ENCODE measurements at regions not wholly inside any gene's neighbourhood (a gene's known extent, or its start where the extent isn't known, plus 50 kb on each side); places are given as distances from the start of the nearest gene placed in this dataset.

DNA sequence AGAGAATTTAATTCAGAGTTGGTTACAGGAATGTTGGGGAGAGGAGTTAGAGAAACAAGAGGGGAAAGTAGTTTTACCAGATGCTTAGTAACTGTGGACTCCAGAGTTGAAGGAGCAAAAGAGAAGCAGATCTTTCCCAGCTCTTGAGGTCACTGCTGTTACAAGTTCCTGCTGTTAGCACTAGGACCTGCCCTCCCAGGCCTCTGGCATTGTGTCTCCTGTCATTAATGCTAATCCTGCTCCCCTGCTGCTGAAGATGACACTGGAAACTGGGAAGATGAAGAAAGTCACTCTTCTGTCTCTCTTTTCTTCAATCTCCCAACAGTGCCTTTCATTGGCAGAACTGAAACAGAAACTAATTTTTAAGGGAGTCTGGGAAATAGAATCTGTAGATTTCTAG is 845.6 kb downstream of the ADGRL2 start:
- peak in 1 of 3 donors; percentile 4 for DNase-seq (ENCODE audit: low read depth in 2 of 3, low spot score in 2 of 3)

DNA sequence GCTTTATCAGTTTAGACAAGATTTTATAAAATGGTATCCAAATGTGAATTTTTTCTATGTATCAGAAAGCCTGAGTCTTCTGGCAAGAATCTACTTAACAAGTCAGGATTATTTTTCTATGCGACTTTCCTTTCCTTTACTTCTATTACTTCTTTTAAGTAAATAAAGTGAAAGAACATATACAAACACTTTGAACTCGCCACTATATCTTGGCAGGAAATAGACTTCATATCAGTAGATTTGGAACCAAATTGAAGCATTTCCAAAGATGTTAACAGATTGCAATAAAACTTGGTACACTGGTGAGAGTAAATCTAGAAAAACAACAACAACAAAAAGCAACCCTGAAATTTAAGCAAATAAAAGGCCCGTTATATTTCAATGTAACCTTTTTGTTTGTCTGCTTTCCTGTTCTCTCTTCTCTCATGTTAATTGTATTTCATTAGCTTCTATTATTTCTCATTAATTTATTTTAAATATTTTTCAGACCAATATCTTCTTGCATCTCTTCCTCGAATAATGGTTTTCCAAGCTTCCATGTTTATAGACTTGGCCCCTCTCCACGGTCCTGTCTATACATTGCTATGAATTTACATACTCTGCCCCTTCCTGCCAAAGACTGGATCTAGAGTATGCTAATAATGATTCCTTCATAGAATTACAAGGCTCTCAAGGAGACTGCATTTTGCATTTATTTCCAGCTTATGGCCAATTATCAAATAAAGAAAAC is 843.6 kb downstream of the ADGRL2 start:
- no peak for DNase-seq (ENCODE audit: low read depth in 2 of 3, low spot score in 2 of 3)

- no peak for DNase-seq (ENCODE audit: low read depth in 2 of 3, low spot score in 2 of 3)
These were observed 839.6 kb downstream of the ADGRL2 start for GRCh38 chr1:82640352-82640751.

- DNase-seq (ENCODE audit: low read depth in 2 of 3, low spot score in 2 of 3) = no peak
These were observed 833.5 kb downstream of the ADGRL2 start for GRCh38 chr1:82634266-82634665.

DNA sequence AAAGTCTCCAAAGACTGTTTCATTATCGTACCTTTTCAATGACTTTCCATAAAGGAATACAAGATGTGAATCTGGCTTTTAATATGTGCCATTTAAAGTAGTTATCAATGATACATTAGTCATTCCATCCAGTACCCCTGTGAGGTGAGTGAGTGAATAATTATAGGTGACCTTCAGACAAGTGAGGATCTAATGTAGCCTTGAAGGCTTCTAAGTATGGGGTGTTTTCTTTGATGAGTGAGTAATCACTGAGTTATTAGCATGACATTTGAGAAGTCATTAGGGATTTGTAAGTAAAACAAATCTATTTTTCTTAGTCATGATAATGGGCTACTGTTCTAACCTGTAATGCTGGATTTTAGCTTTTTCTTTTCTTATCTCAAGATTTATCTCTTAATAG is 831.4 kb downstream of the ADGRL2 start:
- DNase-seq (ENCODE audit: low read depth in 2 of 3, low spot score in 2 of 3) = no peak

- DNase-seq (ENCODE audit: low read depth in 2 of 3, low spot score in 2 of 3) = no peak
These were observed 828.2 kb downstream of the ADGRL2 start for GRCh38 chr1:82628887-82629286.

DNA sequence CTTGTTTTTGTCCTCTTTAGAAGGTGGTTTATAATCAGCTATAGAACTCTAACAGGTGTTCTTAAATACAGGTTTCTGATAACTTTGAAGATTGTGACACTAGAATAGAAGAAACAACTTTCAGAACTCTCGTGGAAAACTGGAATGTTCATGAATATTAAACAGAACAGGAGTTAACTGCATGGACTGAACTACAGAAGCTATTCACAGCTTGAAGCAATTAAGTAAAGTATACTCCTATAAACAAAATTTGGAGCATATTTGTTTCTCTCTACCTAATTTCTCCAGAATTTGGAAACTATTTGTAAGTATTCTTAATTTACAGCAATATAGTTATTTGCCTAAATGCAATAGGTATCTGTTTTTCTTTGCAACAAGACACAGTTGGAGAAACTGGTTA is 824.8 kb downstream of the ADGRL2 start:
- DNase-seq (ENCODE audit: low read depth in 2 of 3, low spot score in 2 of 3) = peak in 2 of 3 donors; percentile 15 to 35

- no peak for DNase-seq (ENCODE audit: low read depth in 2 of 3, low spot score in 2 of 3)
These were observed 820.3 kb downstream of the ADGRL2 start for GRCh38 chr1:82621076-82621475.

DNA sequence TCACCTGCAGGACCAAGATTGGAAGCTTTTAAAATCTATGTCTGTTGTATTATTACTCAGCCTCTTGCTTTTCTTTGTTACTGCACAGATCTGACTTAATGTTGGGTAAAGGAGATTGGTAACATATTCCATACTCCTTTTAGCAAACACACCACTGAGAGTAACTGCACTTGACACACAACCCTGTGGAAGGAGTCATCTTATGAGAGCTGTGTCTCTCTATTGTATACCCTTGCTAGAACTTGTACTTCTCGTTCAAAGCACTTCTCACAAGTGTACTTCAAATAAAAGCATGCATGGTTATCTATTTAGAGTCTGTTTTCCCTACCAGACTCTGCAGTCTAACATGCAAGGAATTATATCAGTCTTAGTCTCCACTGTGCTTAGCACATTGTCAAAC is 813.4 kb downstream of the ADGRL2 start:
- no peak for DNase-seq (ENCODE audit: low read depth in 2 of 3, low spot score in 2 of 3)

DNA sequence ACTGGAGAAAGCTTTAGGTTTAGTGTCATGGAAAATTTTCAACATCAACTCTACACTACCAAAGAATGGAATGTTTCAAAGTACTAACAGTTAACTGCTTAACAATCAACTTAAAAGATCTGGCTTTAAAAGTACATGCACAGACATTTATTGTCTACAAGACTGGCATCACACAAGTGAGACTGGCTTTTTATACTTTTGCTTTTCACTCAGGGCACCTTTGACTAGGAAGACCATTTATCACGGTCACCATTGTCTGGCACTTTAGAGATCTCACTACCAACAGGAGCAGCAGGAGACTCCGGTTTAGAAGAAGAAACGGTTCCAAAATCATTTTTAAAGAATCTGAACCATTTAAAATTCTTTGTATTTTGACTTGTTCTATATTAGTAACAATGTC is 812.3 kb downstream of the ADGRL2 start:
- DNase-seq (ENCODE audit: low read depth in 2 of 3, low spot score in 2 of 3) = no peak

DNA sequence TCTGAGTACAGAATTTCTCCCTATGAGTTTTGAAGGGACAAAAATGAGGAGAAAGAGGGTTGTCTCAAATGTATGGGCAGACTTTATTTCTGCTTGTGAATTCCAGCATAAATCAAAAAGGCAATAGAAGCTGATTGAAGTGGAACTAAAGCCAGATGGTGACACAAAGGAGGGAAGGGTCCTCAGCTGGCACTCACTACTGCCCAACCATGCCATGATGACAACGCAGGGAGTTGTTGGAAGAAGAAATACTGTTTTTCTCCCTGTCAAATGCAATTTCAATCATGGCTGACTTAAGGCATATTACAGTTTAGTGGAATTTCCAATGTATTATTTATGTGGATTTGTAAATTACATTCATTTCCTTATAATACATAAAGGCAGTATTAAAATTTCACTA is 805.8 kb downstream of the ADGRL2 start:
- no peak for DNase-seq (ENCODE audit: low read depth in 2 of 3, low spot score in 2 of 3)

- DNase-seq (ENCODE audit: low read depth in 2 of 3, low spot score in 2 of 3) = peak in 2 of 3 donors; percentile 3 to 30
These were observed 803.8 kb downstream of the ADGRL2 start for GRCh38 chr1:82604524-82604923.

- DNase-seq (ENCODE audit: low read depth in 2 of 3, low spot score in 2 of 3) = no peak
These were observed 799.6 kb downstream of the ADGRL2 start for GRCh38 chr1:82600314-82600713.

DNA sequence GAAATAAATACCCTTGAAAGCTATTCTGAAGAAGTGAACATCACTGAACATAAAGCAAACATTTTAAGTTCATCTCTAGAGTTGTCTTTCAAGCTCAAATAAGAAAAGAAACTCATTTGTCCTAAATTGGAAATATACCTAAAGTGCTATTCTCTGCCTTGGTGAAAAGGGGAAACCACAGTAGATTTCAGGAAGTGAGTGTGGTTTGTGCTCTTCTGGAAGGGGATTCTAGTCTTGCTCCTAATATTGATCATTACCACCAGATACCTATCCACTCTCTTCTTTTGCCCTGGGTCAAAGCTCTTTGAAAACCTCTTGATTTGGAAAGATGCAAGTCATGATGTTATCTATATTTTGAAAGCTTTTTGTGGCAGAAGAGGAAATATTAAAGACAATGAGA is 798.1 kb downstream of the ADGRL2 start:
- DNase-seq (ENCODE audit: low read depth in 2 of 3, low spot score in 2 of 3) = peak in 2 of 3 donors; percentile 7 to 37

- no peak for DNase-seq (ENCODE audit: low read depth in 2 of 3, low spot score in 2 of 3)
These were observed 797.6 kb downstream of the ADGRL2 start for GRCh38 chr1:82598337-82598736.

DNA sequence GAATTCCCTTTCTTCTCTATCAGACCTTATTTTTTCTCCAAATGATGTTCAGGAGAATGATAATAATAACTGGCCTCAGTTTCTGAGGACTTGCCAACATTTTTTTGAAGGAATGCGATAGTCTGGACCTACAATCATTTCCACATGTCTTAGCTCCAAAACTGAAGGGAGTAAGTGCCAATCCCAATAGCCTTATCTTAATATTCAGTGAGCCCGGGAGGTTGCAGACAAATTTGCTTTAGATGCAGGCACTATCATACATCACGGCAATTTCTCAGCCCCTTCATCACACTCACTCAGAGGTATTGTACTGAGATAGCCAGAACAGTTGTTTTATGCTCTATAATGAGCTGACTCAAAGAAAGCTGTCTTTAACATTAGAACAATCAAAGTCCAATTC is 796.9 kb downstream of the ADGRL2 start:
- DNase-seq (ENCODE audit: low read depth in 2 of 3, low spot score in 2 of 3) = no peak

DNA sequence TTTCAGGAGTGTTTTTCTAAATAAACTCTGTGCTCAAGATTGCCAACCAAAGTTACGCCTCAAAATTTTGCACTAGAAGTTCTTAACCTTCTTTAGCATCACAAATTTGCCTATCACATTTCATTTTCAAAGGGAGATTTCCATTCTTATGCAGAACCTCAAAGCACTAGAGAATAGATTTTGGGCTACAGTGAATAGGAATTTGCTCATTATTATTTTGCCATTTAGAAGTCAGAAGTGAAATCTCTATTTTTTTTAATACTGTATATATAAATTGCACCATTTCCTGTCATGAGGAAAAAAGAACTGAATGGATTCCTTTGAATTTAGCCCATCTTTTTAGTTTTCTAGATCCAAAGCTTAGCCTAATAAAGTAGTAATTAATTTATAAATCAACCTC is 796.4 kb downstream of the ADGRL2 start:
- DNase-seq (ENCODE audit: low read depth in 2 of 3, low spot score in 2 of 3) = no peak

DNA sequence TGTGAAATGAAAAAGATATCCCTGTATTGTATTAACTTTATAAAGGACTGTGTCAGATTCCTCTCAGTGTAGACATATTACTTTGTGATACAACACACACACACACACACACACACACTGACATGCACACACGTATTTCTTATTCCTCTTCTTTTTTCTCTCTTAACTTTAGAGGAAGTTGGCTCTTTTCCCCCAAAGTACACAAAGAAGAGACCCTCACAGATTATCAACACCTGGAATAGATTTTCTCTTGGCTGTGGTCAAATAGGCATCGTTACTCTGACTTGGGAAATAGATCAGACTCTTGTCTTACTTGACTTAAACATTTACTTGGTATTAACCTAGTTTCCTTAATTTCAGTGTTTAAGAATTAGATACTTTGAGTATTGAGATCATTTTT is 792.8 kb downstream of the ADGRL2 start:
- DNase-seq (ENCODE audit: low read depth in 2 of 3, low spot score in 2 of 3) = no peak

- DNase-seq (ENCODE audit: low read depth in 2 of 3, low spot score in 2 of 3) = no peak
These were observed 788.9 kb downstream of the ADGRL2 start for GRCh38 chr1:82589588-82589987.

DNA sequence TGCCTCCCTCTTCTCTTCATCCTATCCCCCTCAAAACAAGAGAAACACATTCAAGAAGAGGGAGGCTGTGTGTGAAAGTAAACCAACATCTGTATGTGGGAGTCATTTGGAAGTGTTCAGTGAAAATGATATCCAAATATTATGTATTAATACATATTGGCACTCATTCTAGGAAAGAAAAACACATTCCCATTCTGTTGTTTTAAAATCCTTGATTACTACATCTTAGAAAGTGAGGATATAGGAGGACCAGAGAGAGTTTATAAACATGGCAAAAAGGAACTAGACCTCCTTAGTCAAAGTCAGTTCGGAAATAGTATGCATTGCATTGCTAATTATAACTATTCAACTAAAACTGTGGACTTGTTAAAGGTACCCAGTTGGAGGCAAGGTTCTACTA is 786.6 kb downstream of the ADGRL2 start:
- DNase-seq (ENCODE audit: low read depth in 2 of 3, low spot score in 2 of 3) = no peak

- no peak for DNase-seq (ENCODE audit: low read depth in 2 of 3, low spot score in 2 of 3)
These were observed 785.7 kb downstream of the ADGRL2 start for GRCh38 chr1:82586473-82586872.

GRCh38 chr1:82582347-82582746 is 781.6 kb downstream of the ADGRL2 start:
- no peak for DNase-seq (ENCODE audit: low read depth in 2 of 3, low spot score in 2 of 3)

DNA sequence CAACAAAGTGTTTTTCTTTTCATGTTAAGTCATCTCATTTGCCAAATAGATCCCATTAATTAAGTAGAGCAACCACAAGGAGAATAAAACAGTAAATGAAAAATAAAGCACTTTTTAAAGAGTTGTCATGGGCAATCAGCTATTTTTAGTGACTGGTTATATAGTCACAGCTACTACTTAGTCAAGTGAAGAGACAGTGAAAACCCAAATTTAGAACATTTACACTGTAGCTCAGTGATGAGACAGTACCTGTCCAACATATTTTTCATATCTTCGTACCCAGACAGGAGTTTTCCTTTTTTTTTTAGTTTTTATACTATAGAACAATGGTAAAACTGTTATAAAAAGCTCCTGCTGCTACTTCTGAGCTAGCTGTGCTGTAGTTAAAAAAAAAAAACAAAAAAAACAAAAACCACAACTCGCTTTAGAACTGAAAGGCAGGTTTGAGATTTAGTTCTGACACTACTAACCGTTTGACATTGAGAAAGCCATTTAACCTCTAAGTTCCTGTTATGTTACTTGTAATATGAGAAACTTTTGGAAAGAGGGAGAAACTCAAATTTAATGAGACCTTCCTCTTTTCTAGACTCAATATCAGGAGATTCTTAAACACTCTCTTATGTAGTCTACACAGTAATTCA is 777.5 kb downstream of the ADGRL2 start:
- DNase-seq (ENCODE audit: low read depth in 2 of 3, low spot score in 2 of 3) = no peak
